Mucosa of gallbladder (tissue), 1 donor: ENCODE measurements at regions not wholly inside any gene's neighbourhood (a gene's known extent, or its start where the extent isn't known, plus 50 kb on each side); places are given as distances from the start of the nearest gene placed in this dataset.

Source experiments
- DNase-seq: peaks from one replicate; pipeline ENCODE4 v3.0.0-alpha.2; 2020; ENCODE audit warnings: low spot score
- donor health status: DM: no; HTN: no; CAD: no.

GRCh38 chr3:177598097-177598833, 401.0 kb upstream of the TBL1XR1 start:
- no peak for DNase-seq

GRCh38 chr3:177599326-177599725, 402.0 kb upstream of the TBL1XR1 start:
- DNase-seq, result no peak

GRCh38 chr3:177599837-177600236, 402.6 kb upstream of the TBL1XR1 start:
- no peak for DNase-seq

GRCh38 chr3:177600411-177600810, 403.1 kb upstream of the TBL1XR1 start:
- DNase-seq, result no peak

- DNase-seq, result no peak
Observed at GRCh38 chr3:177601152-177601551, 403.9 kb upstream of the TBL1XR1 start.

GRCh38 chr3:177602601-177603147, 405.4 kb upstream of the TBL1XR1 start:
- no peak for DNase-seq

- DNase-seq, result no peak
Observed at GRCh38 chr3:177603148-177603603, 405.9 kb upstream of the TBL1XR1 start.

GRCh38 chr3:177604181-177604580, 406.9 kb upstream of the TBL1XR1 start:
- no peak for DNase-seq

- DNase-seq, result peak; percentile 40
Observed at GRCh38 chr3:177606891-177607290, 409.6 kb upstream of the TBL1XR1 start.

GRCh38 chr3:177607589-177607988, 410.3 kb upstream of the TBL1XR1 start:
- no peak for DNase-seq

GRCh38 chr3:177608443-177608842, 411.2 kb upstream of the TBL1XR1 start:
- no peak for DNase-seq

- no peak for DNase-seq
Observed at GRCh38 chr3:177609613-177610012, 412.3 kb upstream of the TBL1XR1 start.

- no peak for DNase-seq
Observed at GRCh38 chr3:177610262-177610661, 413.0 kb upstream of the TBL1XR1 start.

- DNase-seq, result peak; percentile 41
Observed at GRCh38 chr3:177610686-177611633, 413.7 kb upstream of the TBL1XR1 start.

GRCh38 chr3:177611752-177612334, 414.6 kb upstream of the TBL1XR1 start:
- no peak for DNase-seq

- no peak for DNase-seq
Observed at GRCh38 chr3:177613901-177614300, 416.6 kb upstream of the TBL1XR1 start.

GRCh38 chr3:177615015-177615414, 417.7 kb upstream of the TBL1XR1 start:
- peak; percentile 71 for DNase-seq

- no peak for DNase-seq
Observed at GRCh38 chr3:177618873-177619733, 421.8 kb upstream of the TBL1XR1 start.

- DNase-seq, result no peak
Observed at GRCh38 chr3:177620073-177620472, 422.8 kb upstream of the TBL1XR1 start.

- DNase-seq, result no peak
Observed at GRCh38 chr3:177622520-177622919, 425.2 kb upstream of the TBL1XR1 start.

- DNase-seq, result no peak
Observed at GRCh38 chr3:177622982-177623617, 425.8 kb upstream of the TBL1XR1 start.
